ENCODE measurements at regions not wholly inside any gene's neighbourhood (a gene's known extent, or its start where the extent isn't known, plus 50 kb on each side); places are given as distances from the start of the nearest gene placed in this dataset.

DNA sequence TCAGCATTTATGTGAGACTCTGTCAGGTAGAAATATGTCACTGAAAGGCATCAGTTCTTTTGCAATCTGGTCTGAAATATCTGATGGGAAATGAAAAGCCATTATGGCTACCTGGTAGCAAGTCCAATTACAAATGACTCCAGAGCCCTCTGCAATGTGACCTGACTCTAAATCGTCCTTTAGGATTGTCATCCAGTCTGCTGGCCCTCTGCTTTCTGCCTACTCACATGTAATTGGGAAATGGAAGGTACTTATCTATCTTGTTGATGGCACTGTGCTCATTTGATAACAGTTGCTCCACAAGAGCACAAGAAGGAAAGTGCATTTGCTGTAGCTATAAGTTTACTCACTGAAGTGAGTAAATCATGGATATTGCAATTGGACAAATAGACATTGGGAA is 799.8 kb downstream of the RAPGEF2 start:
- TF ChIP-seq, protein P1, sequence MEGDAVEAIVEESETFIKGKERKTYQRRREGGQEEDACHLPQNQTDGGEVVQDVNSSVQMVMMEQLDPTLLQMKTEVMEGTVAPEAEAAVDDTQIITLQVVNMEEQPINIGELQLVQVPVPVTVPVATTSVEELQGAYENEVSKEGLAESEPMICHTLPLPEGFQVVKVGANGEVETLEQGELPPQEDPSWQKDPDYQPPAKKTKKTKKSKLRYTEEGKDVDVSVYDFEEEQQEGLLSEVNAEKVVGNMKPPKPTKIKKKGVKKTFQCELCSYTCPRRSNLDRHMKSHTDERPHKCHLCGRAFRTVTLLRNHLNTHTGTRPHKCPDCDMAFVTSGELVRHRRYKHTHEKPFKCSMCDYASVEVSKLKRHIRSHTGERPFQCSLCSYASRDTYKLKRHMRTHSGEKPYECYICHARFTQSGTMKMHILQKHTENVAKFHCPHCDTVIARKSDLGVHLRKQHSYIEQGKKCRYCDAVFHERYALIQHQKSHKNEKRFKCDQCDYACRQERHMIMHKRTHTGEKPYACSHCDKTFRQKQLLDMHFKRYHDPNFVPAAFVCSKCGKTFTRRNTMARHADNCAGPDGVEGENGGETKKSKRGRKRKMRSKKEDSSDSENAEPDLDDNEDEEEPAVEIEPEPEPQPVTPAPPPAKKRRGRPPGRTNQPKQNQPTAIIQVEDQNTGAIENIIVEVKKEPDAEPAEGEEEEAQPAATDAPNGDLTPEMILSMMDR (IDR thresholded peaks at IDR 0.05), result no peak
- no peak for TF ChIP-seq ZFX (IDR thresholded peaks at IDR 0.05; ENCODE audit: borderline replicate concordance)

Measured in 22Rv1 (cell line).